ENCODE measurements at regions not wholly inside any gene's neighbourhood (a gene's known extent, or its start where the extent isn't known, plus 50 kb on each side); places are given as distances from the start of the nearest gene placed in this dataset.
"Not testable (repeated sequence)": the region's sequence is repeated elsewhere in the genome, so short reads cannot be mapped to it uniquely, and the experiment has no call there.

DNA sequence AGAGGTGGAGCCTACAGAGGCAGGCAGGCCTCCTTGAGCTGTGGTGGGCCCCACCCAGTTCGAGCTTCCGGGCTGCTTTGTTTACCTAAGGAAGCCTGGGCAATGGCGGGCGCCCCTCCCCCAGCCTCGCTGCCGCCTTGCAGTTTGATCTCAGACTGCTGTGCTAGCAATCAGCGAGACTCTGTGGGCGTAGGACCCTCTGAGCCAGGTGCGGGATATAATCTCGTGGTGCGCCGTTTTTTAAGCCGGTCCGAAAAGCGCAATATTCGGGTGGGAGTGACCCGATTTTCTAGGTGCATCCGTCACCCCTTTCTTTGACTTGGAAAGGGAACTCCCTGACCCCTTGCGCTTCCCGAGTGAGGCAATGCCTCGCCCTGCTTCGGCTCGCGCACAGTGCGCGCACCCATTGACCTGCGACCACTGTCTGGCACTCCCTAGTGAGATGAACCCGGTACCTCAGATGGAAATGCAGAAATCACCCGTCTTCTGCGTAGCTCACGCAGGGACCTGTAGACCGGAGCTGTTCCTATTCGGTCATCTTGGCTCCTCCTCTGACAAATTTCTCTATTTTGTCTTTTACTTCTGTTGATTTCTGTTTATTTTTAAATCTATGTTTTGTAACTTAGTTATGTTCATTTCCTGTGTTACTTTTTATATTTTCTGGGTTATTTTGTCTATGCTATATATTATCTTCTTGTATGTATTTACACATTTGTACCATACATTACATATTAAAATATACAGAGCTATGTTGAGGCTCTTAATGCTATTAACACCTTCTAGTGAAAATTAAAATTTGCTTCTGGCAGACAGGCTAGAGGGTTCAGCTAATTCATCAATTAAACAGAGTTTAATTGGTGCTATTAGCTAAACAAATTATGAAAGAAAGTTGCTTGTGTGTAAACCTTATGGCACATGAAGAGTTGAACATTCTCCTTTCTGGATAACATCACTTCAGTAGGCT is 97.3 kb upstream of the CNTNAP2 start (continued):
- TF ChIP-seq, protein P1, sequence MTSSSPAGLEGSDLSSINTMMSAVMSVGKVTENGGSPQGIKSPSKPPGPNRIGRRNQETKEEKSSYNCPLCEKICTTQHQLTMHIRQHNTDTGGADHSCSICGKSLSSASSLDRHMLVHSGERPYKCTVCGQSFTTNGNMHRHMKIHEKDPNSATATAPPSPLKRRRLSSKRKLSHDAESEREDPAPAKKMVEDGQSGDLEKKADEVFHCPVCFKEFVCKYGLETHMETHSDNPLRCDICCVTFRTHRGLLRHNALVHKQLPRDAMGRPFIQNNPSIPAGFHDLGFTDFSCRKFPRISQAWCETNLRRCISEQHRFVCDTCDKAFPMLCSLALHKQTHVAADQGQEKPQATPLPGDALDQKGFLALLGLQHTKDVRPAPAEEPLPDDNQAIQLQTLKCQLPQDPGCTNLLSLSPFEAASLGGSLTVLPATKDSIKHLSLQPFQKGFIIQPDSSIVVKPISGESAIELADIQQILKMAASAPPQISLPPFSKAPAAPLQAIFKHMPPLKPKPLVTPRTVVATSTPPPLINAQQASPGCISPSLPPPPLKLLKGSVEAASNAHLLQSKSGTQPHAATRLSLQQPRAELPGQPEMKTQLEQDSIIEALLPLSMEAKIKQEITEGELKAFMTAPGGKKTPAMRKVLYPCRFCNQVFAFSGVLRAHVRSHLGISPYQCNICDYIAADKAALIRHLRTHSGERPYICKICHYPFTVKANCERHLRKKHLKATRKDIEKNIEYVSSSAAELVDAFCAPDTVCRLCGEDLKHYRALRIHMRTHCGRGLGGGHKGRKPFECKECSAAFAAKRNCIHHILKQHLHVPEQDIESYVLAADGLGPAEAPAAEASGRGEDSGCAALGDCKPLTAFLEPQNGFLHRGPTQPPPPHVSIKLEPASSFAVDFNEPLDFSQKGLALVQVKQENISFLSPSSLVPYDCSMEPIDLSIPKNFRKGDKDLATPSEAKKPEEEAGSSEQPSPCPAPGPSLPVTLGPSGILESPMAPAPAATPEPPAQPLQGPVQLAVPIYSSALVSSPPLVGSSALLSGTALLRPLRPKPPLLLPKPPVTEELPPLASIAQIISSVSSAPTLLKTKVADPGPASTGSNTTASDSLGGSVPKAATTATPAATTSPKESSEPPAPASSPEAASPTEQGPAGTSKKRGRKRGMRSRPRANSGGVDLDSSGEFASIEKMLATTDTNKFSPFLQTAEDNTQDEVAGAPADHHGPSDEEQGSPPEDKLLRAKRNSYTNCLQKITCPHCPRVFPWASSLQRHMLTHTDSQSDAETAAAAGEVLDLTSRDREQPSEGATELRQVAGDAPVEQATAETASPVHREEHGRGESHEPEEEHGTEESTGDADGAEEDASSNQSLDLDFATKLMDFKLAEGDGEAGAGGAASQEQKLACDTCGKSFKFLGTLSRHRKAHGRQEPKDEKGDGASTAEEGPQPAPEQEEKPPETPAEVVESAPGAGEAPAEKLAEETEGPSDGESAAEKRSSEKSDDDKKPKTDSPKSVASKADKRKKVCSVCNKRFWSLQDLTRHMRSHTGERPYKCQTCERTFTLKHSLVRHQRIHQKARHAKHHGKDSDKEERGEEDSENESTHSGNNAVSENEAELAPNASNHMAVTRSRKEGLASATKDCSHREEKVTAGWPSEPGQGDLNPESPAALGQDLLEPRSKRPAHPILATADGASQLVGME (CRISPR knock-in tag; IDR thresholded peaks at IDR 0.05), result peak; percentile 72; the same call in 1 of the 2 replicates
- TF ChIP-seq ELF4 (CRISPR knock-in tag; IDR thresholded peaks at IDR 0.05), result 0 out of 2 replicates have a peak, but pooled peaks have one; percentile 44
- TF ChIP-seq ESRRA (IDR thresholded peaks at IDR 0.05; ENCODE audit: borderline replicate concordance, low read depth), result 0 out of 2 replicates have a peak, but pooled peaks have one; percentile 17
- TF ChIP-seq GABPA (tag; conservative IDR thresholded peaks at IDR 0.05; ENCODE audit: low read depth), result peak; percentile 52; the same call in 1 of the 2 replicates
- TF ChIP-seq E2F3 (CRISPR knock-in tag; IDR thresholded peaks at IDR 0.05), result peak; percentile 77
- TF ChIP-seq SOX6 (IDR thresholded peaks at IDR 0.05), result peak; percentile 54; the same call in 1 of the 2 replicates
- TF ChIP-seq BCOR (IDR thresholded peaks at IDR 0.05), result 0 out of 2 replicates have a peak, but pooled peaks have one; percentile 8
- peak in 1 of 2 experiments; percentile 36; a peak in 1 of 4 replicates for TF ChIP-seq HDAC1 (IDR thresholded peaks at IDR 0.05)
- TF ChIP-seq NONO (IDR thresholded peaks at IDR 0.05; ENCODE audit: low read depth in 2 of 2, low read length in 1 of 2), result peak in 1 of 2 experiments; percentile 62; a peak in 1 of 4 replicates
- 0 out of 2 replicates have a peak, but pooled peaks have one; percentile 23 for TF ChIP-seq ZSCAN32 (CRISPR knock-in tag; IDR thresholded peaks at IDR 0.05)
- TF ChIP-seq FOXK1 (CRISPR knock-in tag; IDR thresholded peaks at IDR 0.05; ENCODE audit: borderline replicate concordance), result peak; percentile 55; the same call in 1 of the 2 replicates
- peak; percentile 58; the same call in 1 of the 2 replicates for TF ChIP-seq ZBTB26 (CRISPR knock-in tag; IDR thresholded peaks at IDR 0.05)
- not testable (repeated sequence) for TF ChIP-seq CREB1 (IDR thresholded peaks at IDR 0.05)
- peak; percentile 92 for TF ChIP-seq CREB1 (CRISPR knock-in tag; IDR thresholded peaks at IDR 0.05)
- peak; percentile 78; the same call in 1 of the 2 replicates for TF ChIP-seq ETV5 (CRISPR knock-in tag; IDR thresholded peaks at IDR 0.05; ENCODE audit: low read depth)
- peak; percentile 53 for TF ChIP-seq TAF9B (IDR thresholded peaks at IDR 0.05; ENCODE audit: partially characterized antibody)
- peak; percentile 59 for TF ChIP-seq GABPB1 (CRISPR knock-in tag; IDR thresholded peaks at IDR 0.05)
- 0 out of 2 replicates have a peak, but pooled peaks have one; percentile 32 for TF ChIP-seq FOXJ2 (tag; IDR thresholded peaks at IDR 0.05)
- TF ChIP-seq ZSCAN29 (IDR thresholded peaks at IDR 0.05), result peak; percentile 71
- 0 out of 2 replicates have a peak, but pooled peaks have one; percentile 34 for TF ChIP-seq POLR2H (tag; IDR thresholded peaks at IDR 0.05; ENCODE audit: low read depth)
- peak; percentile 19 for TF ChIP-seq TAF1 (IDR thresholded peaks at IDR 0.05; ENCODE audit: control insufficient read depth, extremely low read depth, insufficient read depth, low read length, severe bottlenecking)

Data from K562 (cell line).